ENCODE measurements at regions not wholly inside any gene's neighbourhood (a gene's known extent, or its start where the extent isn't known, plus 50 kb on each side); places are given as distances from the start of the nearest gene placed in this dataset.

DNA sequence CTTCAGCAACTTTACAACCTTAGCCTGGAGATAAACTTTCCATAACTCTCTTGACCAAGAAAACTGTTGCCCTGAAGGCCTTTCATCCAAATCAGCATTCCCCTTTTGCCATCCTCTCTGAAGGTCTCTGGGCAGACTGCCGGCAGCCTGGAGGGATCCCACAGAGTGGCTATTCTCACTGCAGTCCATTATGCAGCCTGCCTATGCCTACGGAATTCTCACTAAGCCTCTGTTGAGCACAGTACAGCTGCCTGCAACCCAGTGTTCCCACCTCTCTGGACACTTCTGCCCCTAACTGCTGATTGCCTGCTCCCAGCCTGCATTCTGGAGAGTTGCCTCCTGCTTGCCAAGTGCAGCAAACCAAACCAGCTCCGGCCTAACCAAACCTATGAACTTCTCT lies 548.9 kb upstream of the STEAP1 start:
- TF ChIP-seq, protein P1, sequence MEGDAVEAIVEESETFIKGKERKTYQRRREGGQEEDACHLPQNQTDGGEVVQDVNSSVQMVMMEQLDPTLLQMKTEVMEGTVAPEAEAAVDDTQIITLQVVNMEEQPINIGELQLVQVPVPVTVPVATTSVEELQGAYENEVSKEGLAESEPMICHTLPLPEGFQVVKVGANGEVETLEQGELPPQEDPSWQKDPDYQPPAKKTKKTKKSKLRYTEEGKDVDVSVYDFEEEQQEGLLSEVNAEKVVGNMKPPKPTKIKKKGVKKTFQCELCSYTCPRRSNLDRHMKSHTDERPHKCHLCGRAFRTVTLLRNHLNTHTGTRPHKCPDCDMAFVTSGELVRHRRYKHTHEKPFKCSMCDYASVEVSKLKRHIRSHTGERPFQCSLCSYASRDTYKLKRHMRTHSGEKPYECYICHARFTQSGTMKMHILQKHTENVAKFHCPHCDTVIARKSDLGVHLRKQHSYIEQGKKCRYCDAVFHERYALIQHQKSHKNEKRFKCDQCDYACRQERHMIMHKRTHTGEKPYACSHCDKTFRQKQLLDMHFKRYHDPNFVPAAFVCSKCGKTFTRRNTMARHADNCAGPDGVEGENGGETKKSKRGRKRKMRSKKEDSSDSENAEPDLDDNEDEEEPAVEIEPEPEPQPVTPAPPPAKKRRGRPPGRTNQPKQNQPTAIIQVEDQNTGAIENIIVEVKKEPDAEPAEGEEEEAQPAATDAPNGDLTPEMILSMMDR (conservative IDR thresholded peaks at IDR 0.05), result no peak
- no peak for TF ChIP-seq ZFX (IDR thresholded peaks at IDR 0.05)
